ENCODE measurements at regions not wholly inside any gene's neighbourhood (a gene's known extent, or its start where the extent isn't known, plus 50 kb on each side); places are given as distances from the start of the nearest gene placed in this dataset.

DNA sequence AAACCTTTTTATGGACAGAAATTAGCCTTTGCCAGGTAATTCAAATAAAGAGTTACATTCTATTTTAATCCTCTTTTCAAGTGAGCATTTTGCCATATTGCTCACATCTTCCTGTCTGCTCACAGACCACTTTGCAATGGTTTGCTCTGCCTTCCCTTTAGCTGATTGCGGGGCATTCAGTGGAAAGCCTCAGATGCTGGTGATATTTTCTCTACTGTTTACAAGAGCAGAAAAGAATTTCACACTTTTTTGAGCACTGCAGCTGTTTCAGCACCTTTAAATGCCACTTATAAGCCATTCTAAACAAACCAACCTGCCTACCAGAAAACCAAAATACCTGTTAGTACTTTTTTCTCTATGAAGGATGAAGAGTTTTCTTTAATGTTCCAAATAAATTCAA is 195.7 kb upstream of the LRIG3 start:
- no peak for TF ChIP-seq SUZ12 (IDR thresholded peaks at IDR 0.05; ENCODE audit: extremely low read depth, insufficient read depth, insufficient read length)
- TF ChIP-seq YY1 (IDR thresholded peaks at IDR 0.05; ENCODE audit: insufficient read depth, insufficient read length): no peak

Measured in NT2/D1 (cell line).